Endodermal cell (in vitro differentiated cells): ENCODE measurements at regions not wholly inside any gene's neighbourhood (a gene's known extent, or its start where the extent isn't known, plus 50 kb on each side); places are given as distances from the start of the nearest gene placed in this dataset.

Experiments
- DNase-seq: peaks from one replicate; pipeline ENCODE4 v3.0.0-alpha.2; 2017
- H3K27ac ChIP-seq: 2 replicates; pipeline ENCODE4 v1.5.1; 2013; ENCODE audit warnings: mild to moderate bottlenecking, low read depth, low read length, moderate library complexity
- H3K27me3 ChIP-seq: 2 replicates; pipeline ENCODE4 v1.6.1; 2013; ENCODE audit warnings: mild to moderate bottlenecking, low read length, moderate library complexity; ENCODE audit not compliant: insufficient read depth, control insufficient read depth, poor library complexity, severe bottlenecking
- H3K36me3 ChIP-seq: 2 replicates; pipeline ENCODE4 v1.7.0; 2013; ENCODE audit warnings: mild to moderate bottlenecking, low read length, moderate library complexity; ENCODE audit not compliant: control insufficient read depth, insufficient read depth
- H3K4me1 ChIP-seq: one replicate; pipeline ENCODE4 v1.7.0; 2013; ENCODE audit warnings: low read length; ENCODE audit not compliant: control insufficient read depth, insufficient read depth
- H3K4me3 ChIP-seq: 2 replicates; pipeline ENCODE4 v1.5.1; 2013; ENCODE audit warnings: mild to moderate bottlenecking, low read length, moderate library complexity
- H3K9ac ChIP-seq: 2 replicates; pipeline ENCODE4 v1.6.1; 2013; ENCODE audit warnings: mild to moderate bottlenecking, low read length, moderate library complexity; ENCODE audit not compliant: poor library complexity, severe bottlenecking; ENCODE audit errors: extremely low read depth
- H3K9me3 ChIP-seq: 2 replicates; pipeline ENCODE4 v1.6.1; 2013; ENCODE audit warnings: mild to moderate bottlenecking, low read length, moderate library complexity; ENCODE audit not compliant: control insufficient read depth
- H3K27ac Mint-ChIP-seq: 2 replicates; pipeline ENCODE4 v1.8.0; 2020; ENCODE audit warnings: mixed read lengths
- H3K27me3 Mint-ChIP-seq: 2 replicates; pipeline ENCODE4 v1.8.0; 2021; ENCODE audit warnings: mild to moderate bottlenecking, mixed read lengths; ENCODE audit not compliant: insufficient read depth
- H3K36me3 Mint-ChIP-seq: 2 replicates; pipeline ENCODE4 v1.8.0; 2020; ENCODE audit warnings: low read depth, mixed read lengths
- H3K4me1 Mint-ChIP-seq: 2 replicates; pipeline ENCODE4 v1.8.0; 2020; ENCODE audit warnings: mixed read lengths
- H3K4me3 Mint-ChIP-seq: 2 replicates; pipeline ENCODE4 v1.8.0; 2020; ENCODE audit warnings: mild to moderate bottlenecking, moderate library complexity, mixed read lengths
- H3K9me3 Mint-ChIP-seq: 2 replicates; pipeline ENCODE4 v1.8.0; 2020; ENCODE audit warnings: mild to moderate bottlenecking, mixed read lengths
- WGBS, 2 experiments: methylation state at CpG; one replicate each; pipeline versions ENCODE4 v1.1.5 to v1.1.7; 2013; ENCODE audit warnings: missing lambda C conversion rate in 2 of 2, mixed read lengths in 1 of 2; ENCODE audit not compliant: insufficient coverage in 1 of 2, insufficient read length in 1 of 2; 5-methylcytosine and 5-hydroxymethylcytosine counted together
- TF ChIP-seq, protein P1 (sequence below): fragments of 200-600 bp; sonication (generic); conservative IDR thresholded peaks from 2 replicates; pipeline ENCODE4 v1.5.0; 2021; ENCODE audit warnings: antibody characterized with exemption, mild to moderate bottlenecking

DNA sequence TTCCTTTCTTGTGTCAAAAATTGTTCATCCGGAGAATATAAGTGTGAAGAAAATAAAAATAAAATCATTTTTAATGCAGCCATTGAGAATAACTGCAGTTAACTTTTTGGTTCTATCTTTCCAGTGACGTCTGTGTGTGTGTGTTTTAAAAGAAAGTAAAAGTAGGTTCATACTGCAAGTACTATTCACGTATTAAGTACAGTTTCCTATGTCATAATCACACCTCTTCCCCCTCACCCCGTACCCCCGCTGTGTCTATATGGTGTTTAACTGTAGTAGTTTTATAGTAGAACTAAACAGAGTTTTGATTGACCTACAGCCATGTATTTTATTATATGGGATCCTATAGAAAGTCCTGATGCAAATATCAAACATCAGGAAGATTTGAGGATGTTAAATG is 78.5 kb upstream of the CLCN4 start:
- peaks cover 58% of the 10 kb centered on the region for H3K9me3 Mint-ChIP-seq
- no peak overlapping the region for H3K27ac ChIP-seq
- peaks cover 25% of the 10 kb centered on the region for H3K36me3 Mint-ChIP-seq

DNA sequence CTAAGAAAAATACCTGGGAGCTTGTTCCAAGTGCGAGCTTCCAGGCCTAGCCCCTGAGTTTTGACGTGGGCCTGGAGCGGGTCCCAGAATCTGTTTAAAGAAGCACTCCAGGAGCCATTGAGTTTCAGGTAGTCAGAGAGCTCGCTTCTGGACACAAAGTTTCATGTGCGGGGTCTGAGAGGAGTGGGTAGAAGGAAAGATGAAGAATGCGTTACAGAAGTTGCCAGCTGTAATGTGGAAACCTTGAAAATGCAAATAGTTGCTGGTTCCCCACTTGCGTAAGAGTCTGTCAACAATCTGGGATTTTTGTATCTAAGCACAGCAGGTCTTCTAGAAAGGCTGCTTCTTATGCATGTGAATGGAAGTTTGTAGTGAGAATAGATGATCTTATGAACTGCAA is 77.5 kb upstream of the CLCN4 start:
- Histone ChIP-seq H3K36me3 (no peaks in the 10 kb centered on the region), H3K27me3 (no peaks in the 10 kb centered on the region), H3K27ac (peak overlapping the region; percentile 17), H3K9ac (no peak overlapping the region), H3K9me3 (no peaks in the 10 kb centered on the region), H3K4me3 (no peak overlapping the region), H3K4me1 (no peaks in the 10 kb centered on the region)
- H3K4me1 Mint-ChIP-seq: peaks cover 6% of the 10 kb centered on the region
- 90 to 93% methylated on average over 4 to 7 of the region's 7 CpGs for WGBS, 2 experiments
- TF ChIP-seq, protein P1, sequence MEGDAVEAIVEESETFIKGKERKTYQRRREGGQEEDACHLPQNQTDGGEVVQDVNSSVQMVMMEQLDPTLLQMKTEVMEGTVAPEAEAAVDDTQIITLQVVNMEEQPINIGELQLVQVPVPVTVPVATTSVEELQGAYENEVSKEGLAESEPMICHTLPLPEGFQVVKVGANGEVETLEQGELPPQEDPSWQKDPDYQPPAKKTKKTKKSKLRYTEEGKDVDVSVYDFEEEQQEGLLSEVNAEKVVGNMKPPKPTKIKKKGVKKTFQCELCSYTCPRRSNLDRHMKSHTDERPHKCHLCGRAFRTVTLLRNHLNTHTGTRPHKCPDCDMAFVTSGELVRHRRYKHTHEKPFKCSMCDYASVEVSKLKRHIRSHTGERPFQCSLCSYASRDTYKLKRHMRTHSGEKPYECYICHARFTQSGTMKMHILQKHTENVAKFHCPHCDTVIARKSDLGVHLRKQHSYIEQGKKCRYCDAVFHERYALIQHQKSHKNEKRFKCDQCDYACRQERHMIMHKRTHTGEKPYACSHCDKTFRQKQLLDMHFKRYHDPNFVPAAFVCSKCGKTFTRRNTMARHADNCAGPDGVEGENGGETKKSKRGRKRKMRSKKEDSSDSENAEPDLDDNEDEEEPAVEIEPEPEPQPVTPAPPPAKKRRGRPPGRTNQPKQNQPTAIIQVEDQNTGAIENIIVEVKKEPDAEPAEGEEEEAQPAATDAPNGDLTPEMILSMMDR: no peak
- peaks cover 25% of the 10 kb centered on the region for H3K36me3 Mint-ChIP-seq
- no peak for DNase-seq
- H3K9me3 Mint-ChIP-seq: peaks cover 54% of the 10 kb centered on the region
- H3K27ac Mint-ChIP-seq: no peak overlapping the region
- no peaks in the 10 kb centered on the region for H3K27me3 Mint-ChIP-seq
- no peak overlapping the region for H3K4me3 Mint-ChIP-seq

More for the DNA sequence above, 78.5 kb upstream of the CLCN4 start:
- DNase-seq: no peak
- Mint-ChIP-seq H3K4me3 (no peak overlapping the region), H3K4me1 (peaks cover 6% of the 10 kb centered on the region), H3K27me3 (no peaks in the 10 kb centered on the region), H3K27ac (no peak overlapping the region)
- H3K36me3 ChIP-seq: no peaks in the 10 kb centered on the region
- H3K4me3 ChIP-seq: no peak overlapping the region
- H3K9ac ChIP-seq: no peak overlapping the region
- no peaks in the 10 kb centered on the region for H3K9me3 ChIP-seq
- no peaks in the 10 kb centered on the region for H3K27me3 ChIP-seq
- WGBS, 2 experiments: no CpG with 5 or more reads among the region's 5 CpGs
- no peaks in the 10 kb centered on the region for H3K4me1 ChIP-seq
- TF ChIP-seq, protein P1: no peak

GRCh38 chrX:10083809-10084208 is 73.0 kb upstream of the CLCN4 start:
- H3K36me3 Mint-ChIP-seq: peaks cover 29% of the 10 kb centered on the region
- H3K4me1 ChIP-seq: no peaks in the 10 kb centered on the region
- no peaks in the 10 kb centered on the region for H3K27me3 Mint-ChIP-seq
- no peak overlapping the region for H3K27ac Mint-ChIP-seq
- 96% methylated on average over 2 of the region's 2 CpGs; no CpG with 5 or more reads in 1 of the 2 experiments for WGBS, 2 experiments
- no peaks in the 10 kb centered on the region for H3K36me3 ChIP-seq
- H3K9me3 ChIP-seq: no peaks in the 10 kb centered on the region
- H3K4me3 ChIP-seq: no peak overlapping the region
- H3K27ac ChIP-seq: no peak overlapping the region
- H3K4me1 Mint-ChIP-seq: peaks cover 6% of the 10 kb centered on the region
- no peak overlapping the region for H3K9ac ChIP-seq
- peaks cover 74% of the 10 kb centered on the region for H3K9me3 Mint-ChIP-seq
- no peak overlapping the region for H3K4me3 Mint-ChIP-seq
- DNase-seq: no peak
- TF ChIP-seq, protein P1: no peak
- H3K27me3 ChIP-seq: no peaks in the 10 kb centered on the region
